PFSK-1 (cell line): ENCODE measurements at regions not wholly inside any gene's neighbourhood (a gene's known extent, or its start where the extent isn't known, plus 50 kb on each side); places are given as distances from the start of the nearest gene placed in this dataset.

ENCODE experiments used
- FOXP2 ChIP-seq: optimal IDR thresholded peaks from 2 replicates; pipeline ENCODE3; 2011; ENCODE audit warnings: borderline replicate concordance, control low read depth, inconsistent platforms; ENCODE audit not compliant: insufficient read depth; ENCODE audit errors: extremely low read length, extremely low read depth
- POLR2AphosphoS5 ChIP-seq: IDR thresholded peaks from 2 replicates; pipeline ENCODE4 v1.6.1; 2012; ENCODE audit warnings: low read depth, mild to moderate bottlenecking, control low read depth, low read length, moderate library complexity
- SIN3A ChIP-seq: IDR thresholded peaks from 2 replicates; pipeline ENCODE4 v1.6.1; 2012; ENCODE audit warnings: mild to moderate bottlenecking, low read length, moderate library complexity, borderline replicate concordance; ENCODE audit not compliant: insufficient read depth
- TAF1 ChIP-seq: IDR thresholded peaks from 2 replicates; pipeline ENCODE4 v1.6.1; 2012; ENCODE audit warnings: low read length, control low read depth, borderline replicate concordance; ENCODE audit not compliant: insufficient read depth
- TF ChIP-seq, protein P1 (sequence below), 2 experiments: IDR thresholded peaks; 2 replicates each; pipeline versions ENCODE4 v1.6.1 to v1.8.0; 2011 to 2012; ENCODE audit warnings: low read depth in 2 of 2, low read length in 2 of 2, control low read depth in 1 of 2, inconsistent platforms in 1 of 2, mild to moderate bottlenecking in 1 of 2, moderate library complexity in 1 of 2; ENCODE audit not compliant: insufficient read depth in 1 of 2

DNA sequence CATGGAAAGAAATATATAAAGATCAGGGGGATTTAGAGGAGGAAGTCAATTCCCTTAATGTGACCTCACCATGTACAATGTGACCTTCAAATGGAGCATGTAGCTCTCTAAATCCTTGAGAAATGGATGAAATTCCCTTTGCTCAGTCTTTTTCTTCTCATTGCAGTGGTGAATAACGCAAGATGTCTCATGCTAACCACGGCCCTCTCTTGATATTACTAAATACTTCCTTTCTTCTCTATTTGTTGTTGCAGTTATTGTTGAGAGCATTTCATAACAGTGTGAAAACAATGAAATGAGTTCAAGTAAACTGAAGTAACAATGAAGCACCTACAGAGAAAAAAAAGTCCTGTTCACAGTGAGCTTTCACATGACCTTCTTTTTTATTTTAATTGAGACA is 55.6 kb downstream of the ZNF281 start:
- TF ChIP-seq POLR2AphosphoS5 = no peak
- no peak for TF ChIP-seq TAF1
- TF ChIP-seq, protein P1, sequence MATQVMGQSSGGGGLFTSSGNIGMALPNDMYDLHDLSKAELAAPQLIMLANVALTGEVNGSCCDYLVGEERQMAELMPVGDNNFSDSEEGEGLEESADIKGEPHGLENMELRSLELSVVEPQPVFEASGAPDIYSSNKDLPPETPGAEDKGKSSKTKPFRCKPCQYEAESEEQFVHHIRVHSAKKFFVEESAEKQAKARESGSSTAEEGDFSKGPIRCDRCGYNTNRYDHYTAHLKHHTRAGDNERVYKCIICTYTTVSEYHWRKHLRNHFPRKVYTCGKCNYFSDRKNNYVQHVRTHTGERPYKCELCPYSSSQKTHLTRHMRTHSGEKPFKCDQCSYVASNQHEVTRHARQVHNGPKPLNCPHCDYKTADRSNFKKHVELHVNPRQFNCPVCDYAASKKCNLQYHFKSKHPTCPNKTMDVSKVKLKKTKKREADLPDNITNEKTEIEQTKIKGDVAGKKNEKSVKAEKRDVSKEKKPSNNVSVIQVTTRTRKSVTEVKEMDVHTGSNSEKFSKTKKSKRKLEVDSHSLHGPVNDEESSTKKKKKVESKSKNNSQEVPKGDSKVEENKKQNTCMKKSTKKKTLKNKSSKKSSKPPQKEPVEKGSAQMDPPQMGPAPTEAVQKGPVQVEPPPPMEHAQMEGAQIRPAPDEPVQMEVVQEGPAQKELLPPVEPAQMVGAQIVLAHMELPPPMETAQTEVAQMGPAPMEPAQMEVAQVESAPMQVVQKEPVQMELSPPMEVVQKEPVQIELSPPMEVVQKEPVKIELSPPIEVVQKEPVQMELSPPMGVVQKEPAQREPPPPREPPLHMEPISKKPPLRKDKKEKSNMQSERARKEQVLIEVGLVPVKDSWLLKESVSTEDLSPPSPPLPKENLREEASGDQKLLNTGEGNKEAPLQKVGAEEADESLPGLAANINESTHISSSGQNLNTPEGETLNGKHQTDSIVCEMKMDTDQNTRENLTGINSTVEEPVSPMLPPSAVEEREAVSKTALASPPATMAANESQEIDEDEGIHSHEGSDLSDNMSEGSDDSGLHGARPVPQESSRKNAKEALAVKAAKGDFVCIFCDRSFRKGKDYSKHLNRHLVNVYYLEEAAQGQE (IDR thresholded peaks at IDR 0.05; ENCODE audit: insufficient read depth in 1 of 2, low read depth in 2 of 2, low read length in 2 of 2) = no peak
- TF ChIP-seq SIN3A = no peak
- TF ChIP-seq FOXP2 = no peak

- TF ChIP-seq POLR2AphosphoS5 = no peak
- no peak for TF ChIP-seq SIN3A
- no peak for TF ChIP-seq TAF1
- TF ChIP-seq FOXP2 = no peak
- TF ChIP-seq, protein P1 (IDR thresholded peaks at IDR 0.05; ENCODE audit: insufficient read depth in 1 of 2, low read depth in 2 of 2, low read length in 2 of 2) = no peak
Observed at GRCh38 chr1:200353232-200353631, 56.6 kb downstream of the ZNF281 start.

- TF ChIP-seq TAF1 (no peak), FOXP2 (no peak), POLR2AphosphoS5 (no peak), SIN3A (no peak)
- TF ChIP-seq, protein P1 (IDR thresholded peaks at IDR 0.05; ENCODE audit: insufficient read depth in 1 of 2, low read depth in 2 of 2, low read length in 2 of 2) = no peak
Observed at GRCh38 chr1:200351826-200352549, 57.8 kb downstream of the ZNF281 start.

- TF ChIP-seq FOXP2 = no peak
- TF ChIP-seq, protein P1 (IDR thresholded peaks at IDR 0.05; ENCODE audit: insufficient read depth in 1 of 2, low read depth in 2 of 2, low read length in 2 of 2) = no peak
- TF ChIP-seq TAF1 = no peak
- no peak for TF ChIP-seq SIN3A
- no peak for TF ChIP-seq POLR2AphosphoS5
Observed at GRCh38 chr1:200351425-200351824, 58.4 kb downstream of the ZNF281 start.
